Fibroblast of lung (primary cell): ENCODE measurements at regions not wholly inside any gene's neighbourhood (a gene's known extent, or its start where the extent isn't known, plus 50 kb on each side); places are given as distances from the start of the nearest gene placed in this dataset.

ENCODE experiments used
- EZH2 ChIP-seq: IDR thresholded peaks from 2 replicates; pipeline ENCODE4 v1.5.1; 2012; ENCODE audit warnings: low read length, control low read depth, mild to moderate bottlenecking; ENCODE audit errors: missing control alignments
- TF ChIP-seq, protein P1 (sequence below), 2 donors: IDR thresholded peaks in 1 of 2; conservative IDR thresholded peaks in 1 of 2; 1 replicate in 1 of 2; 2 replicates in 1 of 2; pipeline ENCODE4 v1.5.1; 2011 to 2012; ENCODE audit warnings: low read length in 2 of 2, control low read depth in 1 of 2, inconsistent platforms in 1 of 2, low read depth in 1 of 2, mild to moderate bottlenecking in 1 of 2

DNA sequence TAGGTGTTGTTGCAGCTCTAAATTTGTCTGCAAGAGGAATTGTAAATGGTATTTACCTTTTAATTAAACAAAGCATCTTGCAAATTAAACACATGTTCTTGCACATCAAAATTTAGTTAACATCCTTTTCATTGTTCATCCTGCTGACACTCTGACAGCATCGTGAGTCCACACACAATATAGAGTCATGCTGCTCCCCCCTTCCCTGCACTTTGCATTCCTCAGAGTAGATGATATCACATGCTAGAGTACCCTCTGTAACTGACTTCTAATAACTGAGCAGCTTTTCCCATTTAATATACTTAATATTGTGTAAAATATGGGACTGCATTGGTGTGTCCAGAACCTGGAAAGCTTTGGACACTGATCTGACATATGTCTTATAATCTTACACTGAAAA is 138.8 kb upstream of the DPYD start:
- TF ChIP-seq EZH2, result no peak
- TF ChIP-seq, protein P1, sequence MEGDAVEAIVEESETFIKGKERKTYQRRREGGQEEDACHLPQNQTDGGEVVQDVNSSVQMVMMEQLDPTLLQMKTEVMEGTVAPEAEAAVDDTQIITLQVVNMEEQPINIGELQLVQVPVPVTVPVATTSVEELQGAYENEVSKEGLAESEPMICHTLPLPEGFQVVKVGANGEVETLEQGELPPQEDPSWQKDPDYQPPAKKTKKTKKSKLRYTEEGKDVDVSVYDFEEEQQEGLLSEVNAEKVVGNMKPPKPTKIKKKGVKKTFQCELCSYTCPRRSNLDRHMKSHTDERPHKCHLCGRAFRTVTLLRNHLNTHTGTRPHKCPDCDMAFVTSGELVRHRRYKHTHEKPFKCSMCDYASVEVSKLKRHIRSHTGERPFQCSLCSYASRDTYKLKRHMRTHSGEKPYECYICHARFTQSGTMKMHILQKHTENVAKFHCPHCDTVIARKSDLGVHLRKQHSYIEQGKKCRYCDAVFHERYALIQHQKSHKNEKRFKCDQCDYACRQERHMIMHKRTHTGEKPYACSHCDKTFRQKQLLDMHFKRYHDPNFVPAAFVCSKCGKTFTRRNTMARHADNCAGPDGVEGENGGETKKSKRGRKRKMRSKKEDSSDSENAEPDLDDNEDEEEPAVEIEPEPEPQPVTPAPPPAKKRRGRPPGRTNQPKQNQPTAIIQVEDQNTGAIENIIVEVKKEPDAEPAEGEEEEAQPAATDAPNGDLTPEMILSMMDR (conservative IDR thresholded peaks at IDR 0.05 in 1 of 2, IDR thresholded peaks at IDR 0.05 in 1 of 2; ENCODE audit: low read depth in 1 of 2, low read length in 2 of 2), result no peak
